GM21825 (cell line): ENCODE measurements at regions not wholly inside any gene's neighbourhood (a gene's known extent, or its start where the extent isn't known, plus 50 kb on each side); places are given as distances from the start of the nearest gene placed in this dataset.

Source experiments
- ATAC-seq: cut with Tn5 transposase; IDR thresholded peaks from one replicate; pipeline ENCODE4 v1.9.1; 2021; ENCODE audit warnings: mild to moderate bottlenecking, moderate library complexity; ENCODE audit not compliant: unreplicated experiment

DNA sequence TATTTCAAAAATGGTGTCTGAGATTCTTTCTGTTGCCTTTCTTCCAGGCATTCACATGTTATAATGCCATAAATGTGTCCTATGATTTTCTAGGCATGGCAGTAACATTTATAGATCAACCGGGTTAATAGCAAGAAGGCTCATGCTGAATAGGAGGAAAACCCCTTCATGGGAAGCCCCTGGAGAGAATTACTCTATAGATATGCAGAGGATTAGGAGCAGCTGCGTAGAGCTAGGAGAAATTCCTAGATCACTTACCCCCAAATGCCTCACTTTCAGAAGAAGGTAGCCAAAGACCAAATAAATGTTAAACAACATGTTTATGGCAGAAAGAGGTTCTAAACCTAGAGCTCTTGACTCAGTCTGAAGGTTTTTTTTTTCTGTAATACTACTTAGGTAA lies 153.4 kb upstream of the CTNNA2 start:
- ATAC-seq = no peak

GRCh38 chr2:79355569-79355968 lies 157.3 kb upstream of the CTNNA2 start:
- no peak for ATAC-seq

DNA sequence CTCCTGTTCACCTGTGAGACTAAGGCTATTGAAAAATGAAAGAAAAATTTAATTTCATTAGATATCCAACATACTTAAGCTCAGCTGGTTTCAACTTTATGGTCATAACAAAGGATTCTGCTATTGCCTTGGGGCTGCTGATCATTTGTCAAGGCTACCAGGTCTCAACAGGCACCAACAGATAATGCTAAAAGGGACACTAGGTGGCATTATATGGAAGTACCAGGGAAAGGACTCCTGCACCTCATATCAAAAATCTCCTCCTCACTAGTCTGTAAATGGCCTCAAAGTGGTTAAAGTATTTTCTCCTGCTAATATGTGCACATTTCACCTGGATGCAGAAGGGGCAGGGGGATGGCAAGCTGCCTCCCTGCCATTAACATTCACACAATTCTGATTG lies 167.9 kb upstream of the REG3A start:
- ATAC-seq = no peak

- no peak for ATAC-seq
Observed at GRCh38 chr2:79320871-79321270, 161.3 kb upstream of the REG3A start.

- no peak for ATAC-seq
Observed at GRCh38 chr2:79294994-79295393, 135.4 kb upstream of the REG3A start.

GRCh38 chr2:79292958-79293315 lies 133.4 kb upstream of the REG3A start:
- no peak for ATAC-seq

GRCh38 chr2:79292239-79292957 lies 132.8 kb upstream of the REG3A start:
- no peak for ATAC-seq

GRCh38 chr2:79275863-79276262 lies 116.3 kb upstream of the REG3A start:
- no peak for ATAC-seq

- ATAC-seq = no peak
Observed at GRCh38 chr2:79275197-79275596, 115.6 kb upstream of the REG3A start.

- ATAC-seq = no peak
Observed at GRCh38 chr2:79272616-79273015, 113.1 kb upstream of the REG3A start.

DNA sequence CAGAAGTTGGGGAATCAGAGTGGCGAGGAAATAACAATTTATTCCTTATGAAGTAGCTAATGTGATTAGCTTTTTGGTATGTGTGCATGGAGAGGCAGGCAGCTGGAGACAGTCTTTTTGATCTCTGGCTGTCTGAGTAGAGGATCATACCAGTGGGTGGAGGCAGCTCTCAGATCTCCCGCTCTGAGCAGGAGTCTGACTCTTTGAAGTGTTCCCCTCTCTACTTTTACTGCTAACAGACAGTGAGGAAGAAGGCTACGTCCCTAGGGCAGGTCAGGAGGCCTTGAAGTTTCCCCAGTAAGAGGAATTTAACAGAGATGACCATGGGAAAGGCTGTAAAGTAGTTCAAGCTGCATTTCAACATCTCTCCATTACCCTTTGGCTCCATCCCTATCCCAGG lies 111.9 kb upstream of the REG3A start:
- no peak for ATAC-seq

- ATAC-seq = no peak
Observed at GRCh38 chr2:79260848-79261247, 101.3 kb upstream of the REG3A start.

GRCh38 chr2:79259959-79260358 lies 100.4 kb upstream of the REG3A start:
- no peak for ATAC-seq

DNA sequence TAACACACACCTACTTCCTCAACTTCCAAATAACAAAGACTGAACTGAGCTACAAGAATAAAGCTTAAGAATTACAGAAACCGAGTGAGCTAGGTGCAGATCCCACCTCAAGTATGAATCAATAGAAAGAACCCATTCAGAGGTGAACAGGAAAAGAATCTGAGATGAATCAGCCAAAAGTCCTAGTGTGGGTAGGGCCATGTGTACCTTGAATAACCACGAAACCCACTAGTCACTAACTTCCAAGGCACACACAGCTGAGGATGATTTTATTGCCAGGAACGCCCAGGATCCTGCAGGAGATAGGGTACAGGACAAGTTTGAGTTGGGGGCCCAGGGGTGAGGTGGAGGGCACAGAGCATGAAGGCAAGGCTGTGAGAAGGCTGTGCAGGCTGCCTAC lies 99.7 kb upstream of the REG3A start:
- no peak for ATAC-seq

DNA sequence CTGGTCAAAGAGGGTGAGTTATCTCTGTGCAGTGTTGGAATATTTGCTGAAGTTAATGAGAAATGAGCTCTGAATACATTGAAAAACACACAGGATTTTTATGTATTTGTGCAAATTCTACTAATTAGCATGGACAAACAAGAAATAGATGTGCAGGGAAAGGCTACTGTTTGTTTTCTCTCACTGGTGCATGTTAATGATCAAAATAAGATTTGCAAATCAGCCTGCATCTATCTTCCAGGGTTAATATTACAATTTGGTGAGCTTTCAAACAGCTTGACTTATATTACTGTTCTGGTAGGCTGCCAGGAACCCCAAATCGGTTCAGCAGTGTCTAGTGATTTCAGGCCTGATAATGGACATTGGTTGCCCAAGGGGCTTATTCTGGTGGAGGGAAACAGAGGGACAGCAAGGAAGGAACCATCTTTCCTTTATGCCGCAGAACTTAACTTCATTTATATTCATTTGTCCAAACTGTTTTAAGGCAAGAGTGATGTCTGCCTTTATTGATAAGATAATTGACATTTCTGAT lies 93.8 kb upstream of the REG3A start:
- no peak for ATAC-seq

GRCh38 chr2:79250656-79251055 lies 91.1 kb upstream of the REG3A start:
- ATAC-seq = no peak

- ATAC-seq = no peak
Observed at GRCh38 chr2:79248776-79249175, 89.2 kb upstream of the REG3A start.

DNA sequence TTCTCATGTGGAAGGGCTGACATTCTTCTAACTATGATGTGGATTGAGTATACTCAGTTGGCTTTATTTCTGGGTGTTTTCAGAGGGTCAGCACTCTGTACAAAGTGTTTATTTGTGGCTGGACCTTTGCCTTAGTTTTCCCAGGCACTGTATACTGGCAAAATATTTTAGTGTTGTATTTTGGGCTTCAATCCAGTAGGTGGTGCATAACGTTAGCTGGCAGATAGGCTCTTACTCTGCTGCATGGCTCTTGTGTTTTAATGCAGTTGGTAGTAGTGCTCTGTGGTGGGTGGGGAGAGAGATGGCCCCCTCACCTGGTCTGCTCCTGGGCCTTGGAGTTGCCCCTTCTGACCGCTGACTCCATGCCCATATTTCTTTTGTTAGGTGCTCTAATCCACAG lies 75.6 kb upstream of the REG3A start:
- no peak for ATAC-seq

GRCh38 chr2:79223539-79223938 lies 64.0 kb upstream of the REG3A start:
- ATAC-seq = no peak

DNA sequence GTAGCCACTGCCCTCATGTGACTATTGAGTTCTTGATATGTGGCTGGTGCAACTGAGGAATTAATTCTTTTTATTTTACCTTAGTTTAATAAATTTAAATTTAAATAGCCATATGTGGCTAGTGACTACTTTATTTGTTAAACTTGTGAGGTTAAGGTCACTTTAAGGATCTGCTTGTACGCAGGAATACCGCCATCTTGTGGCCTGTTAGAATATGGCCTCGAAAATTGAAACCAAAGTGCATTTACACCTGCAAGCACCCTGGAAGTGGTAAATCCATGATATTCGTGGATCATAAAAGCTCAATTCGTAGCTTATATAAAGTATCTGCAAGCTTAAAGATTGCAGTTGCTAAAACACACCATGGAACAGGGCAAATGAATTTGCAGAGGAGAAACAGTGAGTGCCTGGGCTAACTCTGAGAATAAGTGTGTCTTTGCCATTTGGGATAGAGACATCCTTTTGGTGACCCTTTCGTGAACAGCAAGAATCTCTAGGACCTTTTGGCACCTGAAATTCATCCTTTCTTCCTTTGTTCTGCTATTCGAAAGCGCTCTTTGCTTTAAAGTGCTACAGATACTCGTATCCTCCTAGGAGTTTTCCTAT lies 59.9 kb upstream of the REG3A start:
- peak; percentile 73 for ATAC-seq

DNA sequence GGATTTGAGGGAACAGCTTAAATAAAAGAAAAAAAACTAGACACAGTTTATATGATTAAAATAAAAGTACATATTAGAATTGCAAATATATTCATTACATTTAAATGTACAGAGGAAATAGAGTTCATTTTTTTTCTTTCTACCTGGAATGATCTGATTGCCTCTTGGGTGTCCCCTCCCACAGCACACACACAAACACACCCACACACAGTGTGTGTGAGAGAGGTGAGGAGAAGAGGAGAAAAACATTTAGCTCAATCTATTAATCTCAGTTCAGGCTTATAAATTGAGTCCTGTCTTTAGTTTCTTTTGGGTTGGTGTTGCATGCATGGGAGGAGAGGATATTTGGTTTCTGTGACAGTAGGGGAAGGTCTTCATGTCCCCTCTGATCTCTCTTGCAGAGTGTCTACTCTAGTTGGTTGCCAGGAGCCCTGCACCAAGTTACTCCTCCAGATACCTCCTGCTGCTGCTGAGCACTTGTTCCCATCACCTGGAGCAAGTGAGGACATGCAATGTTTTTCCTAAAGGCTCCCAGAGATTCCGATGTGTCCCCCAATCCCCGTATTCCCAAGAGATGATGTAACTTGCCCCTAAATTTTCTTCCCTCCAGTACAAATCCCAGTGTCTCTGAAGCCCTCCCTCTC lies 50.8 kb upstream of the REG3A start:
- ATAC-seq = no peak
